KMS-11 (cell line): ENCODE measurements at regions not wholly inside any gene's neighbourhood (a gene's known extent, or its start where the extent isn't known, plus 50 kb on each side); places are given as distances from the start of the nearest gene placed in this dataset.

Experiments
- H2AFZ ChIP-seq: fragments of 200-600 bp; sonication (generic); 2 replicates; pipeline ENCODE4 v1.6.1; 2016; ENCODE audit warnings: antibody characterized with exemption, mixed run types, low read depth
- H3K27ac ChIP-seq: fragments of 200-600 bp; sonication (generic); 2 replicates; pipeline ENCODE4 v1.6.1; 2016; ENCODE audit warnings: mild to moderate bottlenecking, mixed run types
- H3K27me3 ChIP-seq: fragments of 200-600 bp; sonication (generic); 2 replicates; pipeline ENCODE4 v1.6.1; 2017; ENCODE audit warnings: mild to moderate bottlenecking, low read depth, mixed run types, moderate library complexity; ENCODE audit not compliant: insufficient read depth
- H3K36me3 ChIP-seq: fragments of 200-600 bp; sonication (generic); 2 replicates; pipeline ENCODE4 v1.6.1; 2017; ENCODE audit warnings: mild to moderate bottlenecking, mixed run types; ENCODE audit not compliant: insufficient read depth
- H3K4me1 ChIP-seq: fragments of 200-600 bp; sonication (generic); 2 replicates; pipeline ENCODE4 v1.6.1; 2016; ENCODE audit warnings: mild to moderate bottlenecking, low read depth, mixed run types; ENCODE audit not compliant: poor library complexity, severe bottlenecking
- H3K4me2 ChIP-seq: fragments of 200-600 bp; sonication (generic); 2 replicates; pipeline ENCODE4 v1.7.0; 2016; ENCODE audit warnings: mild to moderate bottlenecking, mixed run types
- H3K4me3 ChIP-seq: fragments of 200-600 bp; sonication (generic); IDR thresholded peaks from 2 replicates; pipeline ENCODE4 v1.6.1; 2017; ENCODE audit warnings: low read depth, low read length, mixed read lengths; ENCODE audit not compliant: insufficient read depth
- H3K79me2 ChIP-seq: fragments of 200-600 bp; sonication (generic); 2 replicates; pipeline ENCODE4 v1.6.1; 2016; ENCODE audit warnings: low read depth, mixed run types; ENCODE audit not compliant: insufficient read depth
- H3K9ac ChIP-seq: fragments of 200-600 bp; sonication (generic); 2 replicates; pipeline ENCODE4 v1.6.1; 2016; ENCODE audit warnings: mild to moderate bottlenecking, mixed run types
- H4K20me1 ChIP-seq: fragments of 200-600 bp; sonication (generic); 2 replicates; pipeline ENCODE4 v1.6.1; 2016; ENCODE audit warnings: mild to moderate bottlenecking, mixed run types; ENCODE audit not compliant: insufficient read depth
- CTCF ChIP-seq: fragments of 200-600 bp; sonication (generic); conservative IDR thresholded peaks from 2 replicates; pipeline ENCODE4 v1.6.1; 2017; ENCODE audit warnings: low read depth, mild to moderate bottlenecking, antibody characterized with exemption, low read length, moderate library complexity, mixed read lengths

DNA sequence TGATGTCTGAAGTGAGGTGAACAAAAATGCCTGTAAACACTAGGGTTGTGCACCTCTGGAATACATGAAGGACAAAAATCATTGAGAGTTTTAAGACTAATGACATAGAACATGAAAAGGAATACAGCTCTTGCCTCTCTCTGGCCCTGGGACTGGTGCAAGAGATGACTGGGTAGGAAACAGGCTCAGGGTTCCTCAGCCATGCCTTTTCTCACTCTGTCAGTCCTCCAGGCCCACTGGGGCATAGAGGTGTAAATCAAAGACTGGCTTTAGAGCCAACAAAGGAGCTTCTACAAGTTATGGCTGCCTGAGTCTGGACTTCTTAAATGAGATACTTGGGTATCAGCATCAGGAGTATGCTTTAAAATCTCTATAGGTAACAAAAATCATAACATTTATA is 554.7 kb upstream of the KCNMB2 start:
- no peak overlapping the region for H3K27ac ChIP-seq
- H2AFZ ChIP-seq: no peak overlapping the region
- no peak overlapping the region for H3K4me3 ChIP-seq
- H3K36me3 ChIP-seq: no peaks in the 10 kb centered on the region
- no peak overlapping the region for H3K4me2 ChIP-seq
- no peaks in the 10 kb centered on the region for H3K79me2 ChIP-seq
- TF ChIP-seq CTCF: no peak
- H4K20me1 ChIP-seq: no peaks in the 10 kb centered on the region
- no peaks in the 10 kb centered on the region for H3K27me3 ChIP-seq
- no peak overlapping the region for H3K9ac ChIP-seq
- H3K4me1 ChIP-seq: no peaks in the 10 kb centered on the region

- no peak for TF ChIP-seq CTCF
- Histone ChIP-seq H3K4me1 (no peaks in the 10 kb centered on the region), H4K20me1 (no peaks in the 10 kb centered on the region), H3K36me3 (no peaks in the 10 kb centered on the region), H3K79me2 (no peaks in the 10 kb centered on the region), H3K27me3 (no peaks in the 10 kb centered on the region), H3K4me2 (no peak overlapping the region), H3K27ac (no peak overlapping the region), H3K9ac (no peak overlapping the region), H2AFZ (no peak overlapping the region), H3K4me3 (no peak overlapping the region)
Observed at GRCh38 chr3:177982034-177982433, 554.2 kb upstream of the KCNMB2 start.

DNA sequence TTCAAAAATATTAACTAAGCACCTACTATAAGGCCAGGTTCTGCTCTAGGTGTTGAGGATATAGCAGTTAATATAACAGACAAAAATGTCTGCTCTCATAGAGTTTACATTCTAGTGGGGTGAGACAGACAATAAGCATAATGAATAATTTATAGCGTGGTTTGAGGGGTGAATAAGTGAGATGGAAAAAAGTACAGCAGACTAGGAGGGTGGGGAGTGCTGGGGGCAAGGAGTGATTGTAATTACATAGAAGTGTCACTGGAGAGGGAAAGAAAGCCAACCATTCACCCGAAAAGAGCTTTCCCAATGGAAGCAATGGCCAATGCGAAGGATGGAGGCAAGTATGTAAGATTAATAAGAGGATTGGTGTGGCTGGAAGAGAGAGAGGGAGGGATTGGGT is 552.9 kb upstream of the KCNMB2 start:
- TF ChIP-seq CTCF: no peak
- no peak overlapping the region for H3K9ac ChIP-seq
- H3K27me3 ChIP-seq: no peaks in the 10 kb centered on the region
- no peaks in the 10 kb centered on the region for H3K4me1 ChIP-seq
- no peaks in the 10 kb centered on the region for H4K20me1 ChIP-seq
- no peaks in the 10 kb centered on the region for H3K36me3 ChIP-seq
- no peak overlapping the region for H3K27ac ChIP-seq
- H2AFZ ChIP-seq: no peak overlapping the region
- H3K4me2 ChIP-seq: no peak overlapping the region
- no peaks in the 10 kb centered on the region for H3K79me2 ChIP-seq
- no peak overlapping the region for H3K4me3 ChIP-seq

GRCh38 chr3:177992993-177993970 is 543.0 kb upstream of the KCNMB2 start:
- Histone ChIP-seq H3K4me2 (no peak overlapping the region), H3K27ac (no peak overlapping the region), H4K20me1 (no peaks in the 10 kb centered on the region), H3K27me3 (no peaks in the 10 kb centered on the region), H3K36me3 (no peaks in the 10 kb centered on the region), H3K79me2 (no peaks in the 10 kb centered on the region), H3K4me3 (no peak overlapping the region), H2AFZ (no peak overlapping the region), H3K9ac (no peak overlapping the region), H3K4me1 (no peaks in the 10 kb centered on the region)
- TF ChIP-seq CTCF: no peak
